DOHH2 (cell line): ENCODE measurements at regions not wholly inside any gene's neighbourhood (a gene's known extent, or its start where the extent isn't known, plus 50 kb on each side); places are given as distances from the start of the nearest gene placed in this dataset.

Experiments used
- H3F3A ChIP-seq: fragments of 200-600 bp; sonication (generic), shearing (Covaris generic); 2 replicates; pipeline ENCODE4 v1.6.0; 2016; ENCODE audit warnings: antibody characterized with exemption, mild to moderate bottlenecking; ENCODE audit not compliant: control insufficient read depth, insufficient read depth
- H3K27ac ChIP-seq: fragments of 200-600 bp; sonication (generic); 2 replicates; pipeline ENCODE4 v1.5.1; 2014; ENCODE audit warnings: low read depth, mild to moderate bottlenecking, low read length, moderate library complexity
- H3K27me3 ChIP-seq: fragments of 200-600 bp; sonication (generic); 2 replicates; pipeline ENCODE4 v1.6.1; 2014; ENCODE audit warnings: mild to moderate bottlenecking, low read length, mixed read lengths; ENCODE audit not compliant: control insufficient read depth
- H3K36me3 ChIP-seq: fragments of 200-600 bp; sonication (generic); 2 replicates; pipeline ENCODE4 v1.6.1; 2014; ENCODE audit warnings: mild to moderate bottlenecking, low read length, moderate library complexity, mixed read lengths; ENCODE audit not compliant: control insufficient read depth
- H3K4me1 ChIP-seq: fragments of 200-600 bp; sonication (generic); 2 replicates; pipeline ENCODE4 v1.6.1; 2014; ENCODE audit warnings: mild to moderate bottlenecking, low read length, mixed read lengths; ENCODE audit not compliant: control insufficient read depth
- H3K4me2 ChIP-seq: fragments of 200-600 bp; sonication (generic); 2 replicates; pipeline ENCODE4 v1.6.0; 2014; ENCODE audit warnings: mild to moderate bottlenecking, low read length, moderate library complexity
- H3K4me3 ChIP-seq: fragments of 200-600 bp; sonication (generic); 2 replicates; pipeline ENCODE4 v1.5.1; 2014; ENCODE audit warnings: mild to moderate bottlenecking, low read length, mixed read lengths
- H3K79me2 ChIP-seq: fragments of 200-600 bp; sonication (generic); 2 replicates; pipeline ENCODE4 v1.6.1; 2014; ENCODE audit warnings: mild to moderate bottlenecking, low read length, mixed read lengths; ENCODE audit not compliant: control insufficient read depth
- H3K9me2 ChIP-seq: fragments of 200-600 bp; sonication (generic); replicated peaks from 2 replicates; pipeline ENCODE4 v1.6.1; 2014; ENCODE audit warnings: mild to moderate bottlenecking, low read length, mixed read lengths; ENCODE audit not compliant: control insufficient read depth
- H3K9me3 ChIP-seq: fragments of 200-600 bp; sonication (generic); 2 replicates; pipeline ENCODE4 v1.6.1; 2014; ENCODE audit warnings: antibody characterized with exemption, low read length, mixed read lengths; ENCODE audit not compliant: control insufficient read depth, insufficient read depth
- H4K20me1 ChIP-seq: fragments of 200-600 bp; sonication (generic); 2 replicates; pipeline ENCODE4 v1.6.0; 2014; ENCODE audit warnings: low read depth, mild to moderate bottlenecking, antibody characterized with exemption, low read length, moderate library complexity; ENCODE audit not compliant: control insufficient read depth, insufficient read depth
- CTCF ChIP-seq: fragments of 200-600 bp; sonication (generic); IDR thresholded peaks from one replicate; pipeline ENCODE4 v1.5.1; 2014; ENCODE audit warnings: antibody characterized with exemption, mild to moderate bottlenecking, low read depth, low read length; ENCODE audit not compliant: poor library complexity, severe bottlenecking
- EZH2phosphoT487 ChIP-seq: fragments of 200-600 bp; sonication (generic); IDR thresholded peaks from 2 replicates; pipeline ENCODE4 v1.6.1; 2017; ENCODE audit warnings: borderline replicate concordance, mild to moderate bottlenecking, antibody characterized with exemption, low read length, moderate library complexity, mixed read lengths

GRCh38 chr7:131075406-131075805 is 252.3 kb upstream of the MKLN1 start:
- Histone ChIP-seq H3K9me3 (no peaks in the 10 kb centered on the region), H3K4me2 (no peak overlapping the region), H3K27me3 (no peaks in the 10 kb centered on the region), H3K27ac (no peak overlapping the region), H3F3A (peaks cover 36% of the 10 kb centered on the region), H3K4me1 (peaks cover 49% of the 10 kb centered on the region), H3K36me3 (peaks cover 70% of the 10 kb centered on the region), H3K4me3 (no peak overlapping the region), H3K79me2 (peaks cover 97% of the 10 kb centered on the region), H3K9me2 (no peaks in the 10 kb centered on the region), H4K20me1 (peaks cover 16% of the 10 kb centered on the region; the same call in 1 of the 2 replicates)
- TF ChIP-seq EZH2phosphoT487, result no peak

GRCh38 chr7:131076032-131076431 is 251.6 kb upstream of the MKLN1 start:
- peaks cover 99% of the 10 kb centered on the region for H3K79me2 ChIP-seq
- H4K20me1 ChIP-seq, result peaks cover 20% of the 10 kb centered on the region; the same call in 1 of the 2 replicates
- H3K9me2 ChIP-seq, result no peaks in the 10 kb centered on the region
- no peak overlapping the region for H3K27ac ChIP-seq
- peaks cover 35% of the 10 kb centered on the region for H3F3A ChIP-seq
- TF ChIP-seq CTCF (no peak), EZH2phosphoT487 (no peak)
- peaks cover 46% of the 10 kb centered on the region for H3K4me1 ChIP-seq
- no peaks in the 10 kb centered on the region for H3K9me3 ChIP-seq
- H3K4me2 ChIP-seq, result no peak overlapping the region
- no peaks in the 10 kb centered on the region for H3K27me3 ChIP-seq
- H3K36me3 ChIP-seq, result peaks cover 75% of the 10 kb centered on the region
- no peak overlapping the region for H3K4me3 ChIP-seq

GRCh38 chr7:131076711-131077181 is 250.9 kb upstream of the MKLN1 start:
- TF ChIP-seq EZH2phosphoT487 (no peak), CTCF (no peak)
- peaks cover 99% of the 10 kb centered on the region for H3K79me2 ChIP-seq
- H3K27ac ChIP-seq, result no peak overlapping the region
- H3K4me2 ChIP-seq, result no peak overlapping the region
- H4K20me1 ChIP-seq, result peaks cover 20% of the 10 kb centered on the region; the same call in 1 of the 2 replicates
- no peaks in the 10 kb centered on the region for H3K9me3 ChIP-seq
- H3K9me2 ChIP-seq, result no peaks in the 10 kb centered on the region
- H3K4me3 ChIP-seq, result no peak overlapping the region
- H3K27me3 ChIP-seq, result no peaks in the 10 kb centered on the region
- H3K36me3 ChIP-seq, result peaks cover 75% of the 10 kb centered on the region
- peaks cover 41% of the 10 kb centered on the region for H3K4me1 ChIP-seq
- H3F3A ChIP-seq, result peaks cover 31% of the 10 kb centered on the region

- peaks cover 81% of the 10 kb centered on the region for H3K36me3 ChIP-seq
- no peak overlapping the region for H3K4me2 ChIP-seq
- H3K4me3 ChIP-seq, result no peak overlapping the region
- peaks cover 99% of the 10 kb centered on the region for H3K79me2 ChIP-seq
- H4K20me1 ChIP-seq, result peaks cover 18% of the 10 kb centered on the region; the same call in 1 of the 2 replicates
- no peaks in the 10 kb centered on the region for H3K9me2 ChIP-seq
- H3K9me3 ChIP-seq, result no peaks in the 10 kb centered on the region
- H3K27ac ChIP-seq, result no peak overlapping the region
- H3K4me1 ChIP-seq, result peaks cover 31% of the 10 kb centered on the region
- H3F3A ChIP-seq, result peaks cover 30% of the 10 kb centered on the region
- TF ChIP-seq CTCF, result no peak
- TF ChIP-seq EZH2phosphoT487, result no peak
- no peaks in the 10 kb centered on the region for H3K27me3 ChIP-seq
Observed at GRCh38 chr7:131077735-131078134, 249.9 kb upstream of the MKLN1 start.
